H1 (cell line): ENCODE measurements at regions not wholly inside any gene's neighbourhood (a gene's known extent, or its start where the extent isn't known, plus 50 kb on each side); places are given as distances from the start of the nearest gene placed in this dataset.

Experiments used
- CTCF ChIA-PET: fragments of 300-600 bp; sonication (Branson Sonifier 250); formaldehyde crosslinking; loops from one replicate; lab custom pipeline; 2021; ENCODE audit not compliant: partially characterized antibody; lab: Charles Lee
- POLR2A ChIA-PET: fragments of 300-600 bp; sonication (Branson Sonifier 250); formaldehyde crosslinking; loops from one replicate; lab custom pipeline; 2021; ENCODE audit warnings: inconsistent platforms; ENCODE audit not compliant: partially characterized antibody; lab: Charles Lee
- DNase-seq, 2 experiments: peaks; one replicate each; pipeline versions ENCODE4 v3.0.0 to v3.0.0-alpha.2; 2010 to 2022; ENCODE audit warnings: low spot score in 2 of 2, low read depth in 1 of 2, mixed read lengths in 1 of 2
- FAIRE-seq: peaks from 2 replicates; lab custom pipeline; 2011; peaks lifted over from hg19 to GRCh38; lab: Jason Lieb, UNC
- H2AFZ ChIP-seq: 2 replicates; pipeline ENCODE4 v1.8.1; 2012; ENCODE audit warnings: low read length, inconsistent platforms
- H2AK5ac ChIP-seq: 2 replicates; pipeline ENCODE4 v1.6.1; 2013; ENCODE audit warnings: low read depth, low read length
- H2BK120ac ChIP-seq: replicated peaks from 2 replicates; pipeline ENCODE3; 2013; ENCODE audit warnings: low read depth, low read length, inconsistent platforms
- H2BK12ac ChIP-seq: 2 replicates; pipeline ENCODE4 v1.6.1; 2013; ENCODE audit warnings: low read depth, low read length
- H2BK15ac ChIP-seq: 2 replicates; pipeline ENCODE4 v1.6.1; 2013; ENCODE audit warnings: low read length
- H2BK20ac ChIP-seq: 2 replicates; pipeline ENCODE4 v1.6.1; 2013; ENCODE audit warnings: low read length
- H2BK5ac ChIP-seq: 2 replicates; pipeline ENCODE4 v1.6.1; 2013; ENCODE audit warnings: low read depth, low read length
- H3K14ac ChIP-seq: 2 replicates; pipeline ENCODE4 v1.6.1; 2013; ENCODE audit warnings: inconsistent platforms; ENCODE audit not compliant: insufficient read length
- H3K18ac ChIP-seq: 2 replicates; pipeline ENCODE4 v1.6.1; 2013; ENCODE audit warnings: low read length; ENCODE audit errors: extremely low read depth
- H3K23ac ChIP-seq: 2 replicates; pipeline ENCODE4 v1.6.1; 2013; ENCODE audit warnings: inconsistent platforms; ENCODE audit not compliant: insufficient read length
- H3K23me2 ChIP-seq: 2 replicates; pipeline ENCODE4 v1.6.1; 2013; ENCODE audit warnings: low read depth, low read length
- H3K27ac ChIP-seq: 2 replicates; pipeline ENCODE4 v1.6.1; 2011; ENCODE audit warnings: low read depth, low read length, inconsistent platforms
- H3K27me3 ChIP-seq, 4 experiments: replicated peaks in 1 of 4; 1 replicate in 1 of 4; 2 replicates in 3 of 4; pipeline versions ENCODE4 v1.6.1 to v1.8.1; 2011 to 2013; ENCODE audit warnings: low read length in 3 of 4, mild to moderate bottlenecking in 3 of 4, inconsistent platforms in 2 of 4, mixed read lengths in 2 of 4, moderate library complexity in 1 of 4; ENCODE audit not compliant: control insufficient read depth in 3 of 4, insufficient read depth in 3 of 4; ENCODE audit errors: extremely low read depth in 1 of 4
- H3K36me3 ChIP-seq, 4 experiments: 2 replicates each; pipeline versions ENCODE4 v1.6.1 to v1.8.1; 2011 to 2013; ENCODE audit warnings: mild to moderate bottlenecking in 4 of 4, low read length in 3 of 4, moderate library complexity in 2 of 4, control low read depth in 1 of 4, inconsistent platforms in 1 of 4; ENCODE audit not compliant: insufficient read depth in 4 of 4, control insufficient read depth in 2 of 4
- H3K4ac ChIP-seq: replicated peaks from 2 replicates; pipeline ENCODE3; 2013; ENCODE audit warnings: low read length, low read depth, mixed read lengths, inconsistent platforms; ENCODE audit not compliant: insufficient read length
- H3K4me1 ChIP-seq, 4 experiments: replicated peaks in 1 of 4; 1 replicate in 1 of 4; 2 replicates in 3 of 4; pipeline versions ENCODE4 v1.6.1 to v1.8.1; 2011 to 2013; ENCODE audit warnings: low read length in 3 of 4, inconsistent platforms in 2 of 4, mixed read lengths in 1 of 4; ENCODE audit not compliant: insufficient read depth in 4 of 4, control insufficient read depth in 3 of 4
- H3K4me2 ChIP-seq, 2 experiments: 2 replicates each; pipeline versions ENCODE4 v1.6.1 to v1.8.1; 2011 to 2013; ENCODE audit warnings: low read depth in 2 of 2, low read length in 2 of 2, control low read depth in 1 of 2, inconsistent platforms in 1 of 2, mild to moderate bottlenecking in 1 of 2; ENCODE audit not compliant: insufficient read depth in 1 of 2
- H3K4me3 ChIP-seq, 4 experiments: fragments of 200-600, 300-600 bp in 1 of 4; sonication (generic), shearing (Covaris generic), sonication (Bioruptor Twin) in 1 of 4; 2 replicates each; pipeline versions ENCODE4 v1.5.1 to v1.8.1; 2011 to 2016; ENCODE audit warnings: low read length in 4 of 4, low read depth in 3 of 4, control low read depth in 2 of 4, inconsistent platforms in 2 of 4, mild to moderate bottlenecking in 2 of 4, mixed read lengths in 1 of 4, moderate library complexity in 1 of 4; ENCODE audit not compliant: insufficient read depth in 2 of 4; ENCODE audit errors: extremely low read depth in 1 of 4
- H3K56ac ChIP-seq: replicated peaks from 2 replicates; pipeline ENCODE3; 2013; ENCODE audit warnings: low read depth, mild to moderate bottlenecking, mixed read lengths, low read length, inconsistent platforms; ENCODE audit not compliant: insufficient read length
- H3K79me1 ChIP-seq: 2 replicates; pipeline ENCODE4 v1.6.1; 2013; ENCODE audit warnings: low read depth, low read length, control low read depth
- H3K79me2 ChIP-seq, 2 experiments: 2 replicates each; pipeline versions ENCODE4 v1.6.1 to v1.8.1; 2012 to 2013; ENCODE audit warnings: low read length in 2 of 2, mild to moderate bottlenecking in 2 of 2, inconsistent platforms in 1 of 2; ENCODE audit not compliant: insufficient read depth in 2 of 2, control insufficient read depth in 1 of 2
- H3K9ac ChIP-seq, 4 experiments: replicated peaks in 1 of 4; 1 replicate in 1 of 4; 2 replicates in 3 of 4; pipeline versions ENCODE4 v1.6.1 to v1.8.1; 2011 to 2013; ENCODE audit warnings: low read depth in 3 of 4, low read length in 3 of 4, control low read depth in 2 of 4, mild to moderate bottlenecking in 2 of 4, moderate library complexity in 2 of 4, inconsistent platforms in 1 of 4; ENCODE audit errors: extremely low read depth in 1 of 4
- H3K9me3 ChIP-seq, 2 experiments: 2 replicates each; pipeline versions ENCODE4 v1.6.1 to v1.8.1; 2012 to 2013; ENCODE audit warnings: mild to moderate bottlenecking in 2 of 2, moderate library complexity in 2 of 2, control low read depth in 1 of 2, inconsistent platforms in 1 of 2, low read depth in 1 of 2, low read length in 1 of 2, mixed read lengths in 1 of 2; ENCODE audit not compliant: insufficient read depth in 2 of 2
- H4K20me1 ChIP-seq, 2 experiments: replicated peaks in 1 of 2; 2 replicates each; pipeline versions ENCODE3 to v1.8.1; 2011 to 2013; ENCODE audit warnings: inconsistent platforms in 2 of 2, low read length in 2 of 2, mild to moderate bottlenecking in 1 of 2; ENCODE audit not compliant: insufficient read depth in 2 of 2, control insufficient read depth in 1 of 2
- H4K5ac ChIP-seq: 2 replicates; pipeline ENCODE4 v1.6.1; 2013; ENCODE audit warnings: low read length, low read depth, mixed read lengths, inconsistent platforms; ENCODE audit not compliant: insufficient read length
- H4K8ac ChIP-seq: 2 replicates; pipeline ENCODE4 v1.8.0; 2013; ENCODE audit warnings: mild to moderate bottlenecking, moderate library complexity, low read length, inconsistent platforms; ENCODE audit not compliant: insufficient read depth; ENCODE audit errors: extremely low read depth
- H4K91ac ChIP-seq: replicated peaks from 2 replicates; pipeline ENCODE3; 2013; ENCODE audit warnings: low read length, mixed read lengths, inconsistent platforms; ENCODE audit not compliant: insufficient read length
- CEBPB ChIP-seq: IDR thresholded peaks from 2 replicates; pipeline ENCODE4 v1.6.1; 2012; ENCODE audit warnings: low read depth, low read length
- CTCF ChIP-seq, 3 experiments: IDR thresholded peaks; 1 replicate in 2 of 3; 2 replicates in 1 of 3; pipeline versions ENCODE4 v1.5.1 to v1.6.1; 2011; ENCODE audit warnings: low read length in 3 of 3, mild to moderate bottlenecking in 3 of 3, inconsistent platforms in 2 of 3, low read depth in 1 of 3, moderate library complexity in 1 of 3; ENCODE audit not compliant: insufficient read depth in 1 of 3; ENCODE audit errors: control extremely low read depth in 1 of 3
- GABPA ChIP-seq: IDR thresholded peaks from 2 replicates; pipeline ENCODE4 v1.6.1; 2011; ENCODE audit warnings: mild to moderate bottlenecking, low read length, moderate library complexity, borderline replicate concordance; ENCODE audit not compliant: insufficient read depth
- KDM5A ChIP-seq: fragments of 200-600 bp; IDR thresholded peaks from 2 replicates; pipeline ENCODE4 v1.7.1; 2012; ENCODE audit warnings: mild to moderate bottlenecking, low read length, inconsistent platforms, mixed read lengths
- MAX ChIP-seq: IDR thresholded peaks from 2 replicates; pipeline ENCODE4 v1.6.1; 2012; ENCODE audit warnings: inconsistent platforms
- NRF1 ChIP-seq: IDR thresholded peaks from 2 replicates; pipeline ENCODE4 v1.6.1; 2011; ENCODE audit warnings: mild to moderate bottlenecking, low read depth, low read length, improper control_type of control experiment
- RAD21 ChIP-seq, 2 experiments: IDR thresholded peaks in 1 of 2; conservative IDR thresholded peaks in 1 of 2; 2 replicates each; pipeline ENCODE4 v1.6.1; 2011; ENCODE audit warnings: low read depth in 2 of 2, low read length in 2 of 2, improper control_type of control experiment in 1 of 2, inconsistent platforms in 1 of 2, mild to moderate bottlenecking in 1 of 2, moderate library complexity in 1 of 2
- SP1 ChIP-seq: IDR thresholded peaks from 2 replicates; pipeline ENCODE4 v1.6.1; 2011; ENCODE audit warnings: low read depth, low read length
- WGBS, 2 experiments: shearing (Covaris generic) in 1 of 2; methylation state at CpG; one replicate each; pipeline versions ENCODE4 v1.1.6 to v1.1.7; 2013 to 2015; ENCODE audit warnings: low lambda C conversion rate in 2 of 2, mixed read lengths in 2 of 2, inconsistent platforms in 1 of 2, low coverage in 1 of 2, missing lambda C conversion rate in 1 of 2; ENCODE audit not compliant: insufficient replicate concordance in 2 of 2, insufficient coverage in 1 of 2, insufficient read length in 1 of 2; ENCODE audit errors: extremely low coverage in 1 of 2, missing lambda C conversion rate in 1 of 2; 5-methylcytosine and 5-hydroxymethylcytosine counted together

GRCh38 chr11:128345316-128345715 lies 242.0 kb downstream of the ETS1 start:
- Histone ChIP-seq H3K36me3 (no peaks in the 10 kb centered on the region), H2BK15ac (no peak overlapping the region), H3K4ac (no peak overlapping the region), H3K4me2 (no peak overlapping the region), H3K4me3 (no peak overlapping the region), H3K4me1 (peaks cover 0 to 11% (median 7%) of the 10 kb centered on the region in 4 experiments; a peak in 5 of 7 replicates), H2BK5ac (no peak overlapping the region), H4K20me1 (no peaks in the 10 kb centered on the region), H3K79me2 (no peaks in the 10 kb centered on the region), H3K23me2 (no peaks in the 10 kb centered on the region)
- TF ChIP-seq MAX (no peak), SP1 (no peak), KDM5A (no peak), NRF1 (no peak), GABPA (no peak), RAD21 (IDR thresholded peaks at IDR 0.05 in 1 of 2, conservative IDR thresholded peaks at IDR 0.05 in 1 of 2; ENCODE audit: low read depth in 2 of 2, low read length in 2 of 2) (no peak), CEBPB (no peak), CTCF (IDR thresholded peaks at IDR 0.05; ENCODE audit: control extremely low read depth in 1 of 3, insufficient read depth in 1 of 3, low read depth in 1 of 3, low read length in 3 of 3) (no peak)
- TF ChIP-seq, all 59 proteins: peak for 0
- no peak overlapping the region for H4K5ac ChIP-seq
- ChIA-PET POLR2A (no interaction called here), CTCF (interaction anchor here (1.8 kb wide), 1 partner anchor 287 kb away, joined by 4 read pairs; no protein-coding TSS in a partner anchor)
- no peak overlapping the region; the same call in 1 of the 2 replicates for H2AFZ ChIP-seq
- no peak overlapping the region for H3K56ac ChIP-seq
- H3K9me3 ChIP-seq, result no peaks in the 10 kb centered on the region
- no peak overlapping the region for H3K14ac ChIP-seq
- H3K18ac ChIP-seq, result no peak overlapping the region
- H4K8ac ChIP-seq, result no peak overlapping the region
- no peak overlapping the region for H2AK5ac ChIP-seq
- H3K9ac ChIP-seq, result no peak overlapping the region
- H3K27ac ChIP-seq, result no peak overlapping the region
- no peaks in the 10 kb centered on the region for H3K79me1 ChIP-seq
- no peaks in the 10 kb centered on the region; a peak in 1 of 7 replicates for H3K27me3 ChIP-seq
- DNase-seq (no peak), FAIRE-seq (no peak)
- 86% methylated on average over 3 of the region's 3 CpGs; no CpG with 5 or more reads in 1 of the 2 experiments for WGBS, 2 experiments
- no peak overlapping the region for H2BK120ac ChIP-seq
- no peak overlapping the region for H4K91ac ChIP-seq
- H2BK20ac ChIP-seq, result no peak overlapping the region
- no peak overlapping the region for H3K23ac ChIP-seq
- no peak overlapping the region for H2BK12ac ChIP-seq
